Neural progenitor cell (in vitro differentiated cells): ENCODE measurements at regions not wholly inside any gene's neighbourhood (a gene's known extent, or its start where the extent isn't known, plus 50 kb on each side); places are given as distances from the start of the nearest gene placed in this dataset.

Source experiments
- CTCF ChIP-seq: fragments of 200-600 bp; sonication (generic); IDR thresholded peaks from 2 replicates; pipeline ENCODE4 v1.5.1; 2017; ENCODE audit warnings: antibody characterized with exemption, mild to moderate bottlenecking
- EZH2 ChIP-seq: fragments of 200-600 bp; sonication (generic); IDR thresholded peaks from 2 replicates; pipeline ENCODE4 v1.6.1; 2017; ENCODE audit warnings: antibody characterized with exemption, mild to moderate bottlenecking, moderate library complexity
- EZH2phosphoT487 ChIP-seq: fragments of 200-600 bp; sonication (generic); IDR thresholded peaks from 2 replicates; pipeline ENCODE4 v1.6.1; 2017; ENCODE audit warnings: antibody characterized with exemption

- TF ChIP-seq CTCF (no peak), EZH2phosphoT487 (no peak), EZH2 (no peak)
These were observed 795.3 kb upstream of the ARRDC4 start for GRCh38 chr15:97165205-97165604.
